ENCODE measurements at regions not wholly inside any gene's neighbourhood (a gene's known extent, or its start where the extent isn't known, plus 50 kb on each side); places are given as distances from the start of the nearest gene placed in this dataset.

DNA sequence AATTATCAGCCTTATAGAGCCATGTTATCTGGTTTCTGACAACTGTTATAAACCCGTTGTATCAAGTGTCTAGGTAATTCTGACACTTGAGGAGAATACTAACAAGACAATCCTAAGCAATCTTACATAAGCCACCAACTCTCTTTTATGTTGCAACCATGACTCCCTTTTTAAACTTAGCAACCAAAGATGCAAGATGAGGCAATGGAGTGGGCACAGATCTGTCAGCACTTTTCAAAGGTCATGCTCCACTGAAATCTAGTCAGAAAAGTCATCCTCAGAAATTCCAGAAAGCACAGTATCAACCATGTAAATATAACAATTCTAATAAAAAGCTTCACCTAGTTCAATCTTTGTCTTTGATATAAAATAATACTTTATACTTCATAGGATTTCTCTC lies 77.0 kb upstream of the SEMA3A start:
- no peak for TF ChIP-seq SIN3A (IDR thresholded peaks at IDR 0.05; ENCODE audit: borderline replicate concordance, insufficient read depth, low read length)
- no peak for TF ChIP-seq TAF1 (IDR thresholded peaks at IDR 0.05; ENCODE audit: borderline replicate concordance, insufficient read depth, low read length)

DNA sequence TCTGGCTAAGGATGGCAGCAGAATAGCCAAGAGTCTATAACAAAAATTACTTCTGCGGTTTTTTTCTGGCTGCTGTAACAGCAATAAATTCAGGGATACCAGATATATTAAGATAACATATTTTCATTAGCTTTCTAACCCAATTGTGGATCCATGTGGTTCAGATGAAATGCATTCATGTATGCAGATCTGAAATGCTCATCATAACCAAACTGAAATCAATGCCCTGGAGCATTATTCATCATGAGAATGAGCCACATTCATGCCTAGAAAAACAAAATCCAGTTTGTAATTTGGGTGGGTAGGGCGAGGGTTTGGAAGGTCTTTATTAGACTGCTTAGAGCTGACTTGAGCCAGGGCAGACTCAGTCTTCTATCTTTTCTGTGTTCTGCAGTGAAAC lies 69.8 kb upstream of the SEMA3A start:
- TF ChIP-seq, protein P1, sequence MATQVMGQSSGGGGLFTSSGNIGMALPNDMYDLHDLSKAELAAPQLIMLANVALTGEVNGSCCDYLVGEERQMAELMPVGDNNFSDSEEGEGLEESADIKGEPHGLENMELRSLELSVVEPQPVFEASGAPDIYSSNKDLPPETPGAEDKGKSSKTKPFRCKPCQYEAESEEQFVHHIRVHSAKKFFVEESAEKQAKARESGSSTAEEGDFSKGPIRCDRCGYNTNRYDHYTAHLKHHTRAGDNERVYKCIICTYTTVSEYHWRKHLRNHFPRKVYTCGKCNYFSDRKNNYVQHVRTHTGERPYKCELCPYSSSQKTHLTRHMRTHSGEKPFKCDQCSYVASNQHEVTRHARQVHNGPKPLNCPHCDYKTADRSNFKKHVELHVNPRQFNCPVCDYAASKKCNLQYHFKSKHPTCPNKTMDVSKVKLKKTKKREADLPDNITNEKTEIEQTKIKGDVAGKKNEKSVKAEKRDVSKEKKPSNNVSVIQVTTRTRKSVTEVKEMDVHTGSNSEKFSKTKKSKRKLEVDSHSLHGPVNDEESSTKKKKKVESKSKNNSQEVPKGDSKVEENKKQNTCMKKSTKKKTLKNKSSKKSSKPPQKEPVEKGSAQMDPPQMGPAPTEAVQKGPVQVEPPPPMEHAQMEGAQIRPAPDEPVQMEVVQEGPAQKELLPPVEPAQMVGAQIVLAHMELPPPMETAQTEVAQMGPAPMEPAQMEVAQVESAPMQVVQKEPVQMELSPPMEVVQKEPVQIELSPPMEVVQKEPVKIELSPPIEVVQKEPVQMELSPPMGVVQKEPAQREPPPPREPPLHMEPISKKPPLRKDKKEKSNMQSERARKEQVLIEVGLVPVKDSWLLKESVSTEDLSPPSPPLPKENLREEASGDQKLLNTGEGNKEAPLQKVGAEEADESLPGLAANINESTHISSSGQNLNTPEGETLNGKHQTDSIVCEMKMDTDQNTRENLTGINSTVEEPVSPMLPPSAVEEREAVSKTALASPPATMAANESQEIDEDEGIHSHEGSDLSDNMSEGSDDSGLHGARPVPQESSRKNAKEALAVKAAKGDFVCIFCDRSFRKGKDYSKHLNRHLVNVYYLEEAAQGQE (IDR thresholded peaks at IDR 0.05; ENCODE audit: insufficient read depth in 1 of 2, low read depth in 2 of 2, low read length in 2 of 2) = no peak
- no peak for TF ChIP-seq FOXP2 (optimal IDR thresholded peaks at IDR 0.05; ENCODE audit: borderline replicate concordance, extremely low read depth, extremely low read length, insufficient read depth)

DNA sequence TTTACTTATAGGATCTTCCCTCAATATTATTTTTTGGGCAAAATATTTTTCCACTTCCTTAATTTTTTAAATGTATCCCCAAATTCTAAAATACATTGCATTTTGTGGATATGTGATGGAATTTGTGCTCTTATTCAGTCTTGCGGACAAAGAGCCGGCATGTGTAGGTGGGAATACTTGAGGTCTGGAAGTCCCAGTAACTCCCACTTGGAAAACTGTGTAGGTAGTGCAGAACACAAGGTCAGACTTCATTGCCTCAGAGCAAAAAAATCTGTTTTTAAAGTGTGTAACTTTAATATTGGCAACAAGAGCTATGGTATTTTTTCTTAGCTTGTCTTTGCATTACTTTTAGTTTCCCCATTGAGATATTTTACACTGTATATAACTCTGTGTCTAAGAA lies 68.5 kb upstream of the SEMA3A start:
- no peak for TF ChIP-seq TAF1 (IDR thresholded peaks at IDR 0.05; ENCODE audit: borderline replicate concordance, insufficient read depth, low read length)

DNA sequence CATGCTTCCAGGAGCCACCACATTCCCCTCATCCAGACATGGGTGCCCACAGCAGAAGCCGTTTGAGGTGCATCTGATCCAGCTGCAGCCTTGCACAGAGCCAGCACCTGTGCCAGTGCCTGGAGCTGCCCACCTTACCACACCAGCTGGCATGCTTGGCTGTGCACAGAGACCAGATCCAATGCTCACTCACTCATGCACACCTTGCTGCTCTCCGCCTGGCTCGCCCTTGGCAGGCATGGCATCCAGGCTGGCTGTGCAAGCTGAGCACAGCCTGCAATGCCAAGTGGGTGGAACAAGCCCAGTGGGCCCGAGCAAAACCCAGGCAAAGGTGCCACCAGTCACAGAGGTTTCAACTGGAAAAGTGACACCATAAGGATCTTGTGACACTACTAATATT lies 66.9 kb upstream of the SEMA3A start:
- TF ChIP-seq, protein P1 (IDR thresholded peaks at IDR 0.05; ENCODE audit: insufficient read depth in 1 of 2, low read depth in 2 of 2, low read length in 2 of 2) = no peak
- TF ChIP-seq POLR2AphosphoS5 (IDR thresholded peaks at IDR 0.05; ENCODE audit: low read depth, low read length) (no peak), SIN3A (IDR thresholded peaks at IDR 0.05; ENCODE audit: borderline replicate concordance, insufficient read depth, low read length) (no peak), TAF1 (IDR thresholded peaks at IDR 0.05; ENCODE audit: borderline replicate concordance, insufficient read depth, low read length) (no peak), FOXP2 (optimal IDR thresholded peaks at IDR 0.05; ENCODE audit: borderline replicate concordance, extremely low read depth, extremely low read length, insufficient read depth) (no peak)

DNA sequence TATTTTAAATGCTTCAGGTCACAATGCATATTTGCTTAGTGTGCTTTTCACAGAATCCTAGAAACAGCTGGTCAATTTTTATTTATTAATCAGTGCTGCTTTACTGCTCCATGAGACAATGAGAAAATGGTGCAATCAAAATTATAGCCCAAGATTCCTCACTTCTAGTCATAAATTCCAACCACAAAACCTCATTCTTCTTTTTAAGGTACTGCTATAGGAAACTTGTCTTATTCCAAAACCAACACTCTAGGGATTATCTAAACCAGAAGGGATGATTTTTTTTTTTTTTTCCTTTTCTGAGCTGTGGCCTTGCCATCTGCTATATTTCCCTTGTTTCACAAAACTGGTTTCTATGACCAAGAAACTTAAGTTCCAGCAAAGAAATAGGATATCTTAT lies 64.0 kb upstream of the SEMA3A start:
- TF ChIP-seq SIN3A (IDR thresholded peaks at IDR 0.05; ENCODE audit: borderline replicate concordance, insufficient read depth, low read length) (no peak), FOXP2 (optimal IDR thresholded peaks at IDR 0.05; ENCODE audit: borderline replicate concordance, extremely low read depth, extremely low read length, insufficient read depth) (no peak), TAF1 (IDR thresholded peaks at IDR 0.05; ENCODE audit: borderline replicate concordance, insufficient read depth, low read length) (no peak), POLR2AphosphoS5 (IDR thresholded peaks at IDR 0.05; ENCODE audit: low read depth, low read length) (no peak)
- TF ChIP-seq, protein P1 (IDR thresholded peaks at IDR 0.05; ENCODE audit: insufficient read depth in 1 of 2, low read depth in 2 of 2, low read length in 2 of 2) = no peak

DNA sequence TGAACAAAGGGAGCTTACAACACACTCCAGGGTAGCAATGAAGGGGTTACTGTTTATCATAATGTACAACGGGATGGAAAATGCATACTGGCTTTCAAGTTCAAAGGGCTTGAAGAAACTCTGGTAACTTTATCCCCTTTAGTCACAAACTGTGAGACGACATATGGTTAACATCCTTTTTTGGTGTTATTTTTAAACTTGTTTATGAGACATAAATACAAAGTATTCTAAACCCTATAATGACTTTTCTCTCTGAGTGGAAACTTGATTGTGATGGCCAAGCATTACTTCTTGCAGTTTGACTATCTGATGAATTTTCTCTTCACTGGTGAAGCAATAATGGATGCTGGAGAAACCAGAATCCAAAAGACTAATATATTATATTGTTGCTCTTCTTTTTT lies 62.0 kb upstream of the SEMA3A start:
- TF ChIP-seq FOXP2 (optimal IDR thresholded peaks at IDR 0.05; ENCODE audit: borderline replicate concordance, extremely low read depth, extremely low read length, insufficient read depth) = no peak
- TF ChIP-seq, protein P1 (IDR thresholded peaks at IDR 0.05; ENCODE audit: insufficient read depth in 1 of 2, low read depth in 2 of 2, low read length in 2 of 2) = no peak
- TF ChIP-seq SIN3A (IDR thresholded peaks at IDR 0.05; ENCODE audit: borderline replicate concordance, insufficient read depth, low read length) = no peak
- TF ChIP-seq POLR2AphosphoS5 (IDR thresholded peaks at IDR 0.05; ENCODE audit: low read depth, low read length) = no peak
- TF ChIP-seq TAF1 (IDR thresholded peaks at IDR 0.05; ENCODE audit: borderline replicate concordance, insufficient read depth, low read length) = no peak

Measured in PFSK-1 (cell line).